Astrocyte of the cerebellum (primary cell): ENCODE measurements at regions not wholly inside any gene's neighbourhood (a gene's known extent, or its start where the extent isn't known, plus 50 kb on each side); places are given as distances from the start of the nearest gene placed in this dataset.

ENCODE experiments used
- DNase-seq: peaks from one replicate; pipeline ENCODE4 v3.0.0-alpha.2; 2011; ENCODE audit warnings: low read depth
- H3K4me3 ChIP-seq: 2 replicates; pipeline ENCODE4 v1.5.1; 2011; ENCODE audit warnings: mild to moderate bottlenecking, low read depth, low read length, moderate library complexity
- in situ Hi-C: cut with HindIII; loops from 2 replicates; pipeline ENCODE4 v1.10.0; 2017; ENCODE audit warnings: low sequenced_read_pairs
- TF ChIP-seq, protein P1 (sequence below): IDR thresholded peaks from 2 replicates; pipeline ENCODE4 v1.5.1; 2012; ENCODE audit warnings: low read length, low read depth, moderate library complexity, mild to moderate bottlenecking; ENCODE audit errors: missing control alignments

DNA sequence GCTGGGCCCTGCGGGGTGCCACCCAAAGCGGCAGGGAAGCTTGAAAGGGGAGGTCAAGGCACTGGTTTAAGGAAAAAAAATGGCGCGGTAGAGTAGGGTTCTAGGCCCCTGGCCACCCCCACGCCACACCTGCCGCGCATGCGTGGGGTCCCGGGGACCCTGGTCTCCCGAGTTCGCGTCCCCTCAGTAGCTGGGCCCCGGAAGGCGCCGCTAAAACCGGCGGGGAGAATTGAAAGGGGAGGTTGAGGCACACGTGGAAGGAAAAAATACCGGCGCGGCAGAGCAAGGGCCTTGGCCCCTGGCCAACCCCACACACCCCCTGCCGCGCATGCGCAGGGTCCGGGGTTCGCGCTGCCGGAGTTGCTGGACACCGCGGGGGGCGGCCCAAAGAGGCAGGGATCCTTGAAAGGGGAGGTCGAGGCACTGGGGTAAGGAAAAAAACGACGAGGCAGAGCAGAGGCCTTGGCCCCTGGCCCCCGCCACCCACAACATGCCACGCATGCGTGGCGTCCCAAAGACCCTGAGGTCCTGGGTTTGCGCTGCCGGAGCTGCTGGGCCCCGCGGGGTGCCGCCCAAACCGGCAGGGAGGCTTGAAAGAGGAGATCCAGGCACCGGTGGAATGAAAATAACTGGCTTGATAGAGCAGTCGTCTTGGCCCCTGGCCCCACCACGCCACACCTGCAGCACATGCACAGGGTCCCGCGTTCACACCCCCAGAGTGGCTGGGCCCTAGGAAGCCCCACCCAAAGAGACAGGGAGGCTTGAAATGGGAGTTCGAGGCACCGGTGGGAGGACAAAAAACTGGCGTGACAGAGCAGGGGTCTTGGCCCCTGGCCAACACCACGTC lies 314.5 kb downstream of the ALG10 start:
- TF ChIP-seq, protein P1, sequence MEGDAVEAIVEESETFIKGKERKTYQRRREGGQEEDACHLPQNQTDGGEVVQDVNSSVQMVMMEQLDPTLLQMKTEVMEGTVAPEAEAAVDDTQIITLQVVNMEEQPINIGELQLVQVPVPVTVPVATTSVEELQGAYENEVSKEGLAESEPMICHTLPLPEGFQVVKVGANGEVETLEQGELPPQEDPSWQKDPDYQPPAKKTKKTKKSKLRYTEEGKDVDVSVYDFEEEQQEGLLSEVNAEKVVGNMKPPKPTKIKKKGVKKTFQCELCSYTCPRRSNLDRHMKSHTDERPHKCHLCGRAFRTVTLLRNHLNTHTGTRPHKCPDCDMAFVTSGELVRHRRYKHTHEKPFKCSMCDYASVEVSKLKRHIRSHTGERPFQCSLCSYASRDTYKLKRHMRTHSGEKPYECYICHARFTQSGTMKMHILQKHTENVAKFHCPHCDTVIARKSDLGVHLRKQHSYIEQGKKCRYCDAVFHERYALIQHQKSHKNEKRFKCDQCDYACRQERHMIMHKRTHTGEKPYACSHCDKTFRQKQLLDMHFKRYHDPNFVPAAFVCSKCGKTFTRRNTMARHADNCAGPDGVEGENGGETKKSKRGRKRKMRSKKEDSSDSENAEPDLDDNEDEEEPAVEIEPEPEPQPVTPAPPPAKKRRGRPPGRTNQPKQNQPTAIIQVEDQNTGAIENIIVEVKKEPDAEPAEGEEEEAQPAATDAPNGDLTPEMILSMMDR: no peak
- in situ Hi-C loops: no loop called here
- DNase-seq: no peak
- H3K4me3 ChIP-seq: no peak overlapping the region

DNA sequence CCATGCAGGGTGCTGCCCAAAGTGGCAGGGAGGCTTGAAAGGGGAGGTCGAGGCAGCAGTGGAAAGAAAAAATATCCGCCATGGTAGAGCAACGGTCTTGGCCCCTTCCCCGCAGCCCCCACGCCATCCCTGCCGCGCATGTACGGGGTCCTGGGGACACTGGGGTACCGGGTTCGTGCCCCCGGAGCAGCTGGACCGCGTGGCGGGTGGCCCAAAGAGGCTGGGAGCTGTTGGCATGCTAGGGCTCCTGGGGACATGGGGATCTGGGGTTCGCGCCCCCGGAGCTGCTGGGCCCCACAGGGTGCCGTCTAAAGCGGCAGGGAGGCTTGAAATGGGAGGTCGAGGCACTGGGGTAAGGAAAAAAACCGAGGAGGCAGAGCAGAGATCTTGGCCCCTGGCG lies 316.5 kb downstream of the ALG10 start:
- no peak for DNase-seq
- in situ Hi-C loops: no loop called here
- TF ChIP-seq, protein P1: no peak
- no peak overlapping the region for H3K4me3 ChIP-seq

GRCh38 chr12:34339922-34340321 lies 317.6 kb downstream of the ALG10 start:
- DNase-seq: no peak
- TF ChIP-seq, protein P1: no peak
- H3K4me3 ChIP-seq: no peak overlapping the region
- in situ Hi-C loops: no loop called here

DNA sequence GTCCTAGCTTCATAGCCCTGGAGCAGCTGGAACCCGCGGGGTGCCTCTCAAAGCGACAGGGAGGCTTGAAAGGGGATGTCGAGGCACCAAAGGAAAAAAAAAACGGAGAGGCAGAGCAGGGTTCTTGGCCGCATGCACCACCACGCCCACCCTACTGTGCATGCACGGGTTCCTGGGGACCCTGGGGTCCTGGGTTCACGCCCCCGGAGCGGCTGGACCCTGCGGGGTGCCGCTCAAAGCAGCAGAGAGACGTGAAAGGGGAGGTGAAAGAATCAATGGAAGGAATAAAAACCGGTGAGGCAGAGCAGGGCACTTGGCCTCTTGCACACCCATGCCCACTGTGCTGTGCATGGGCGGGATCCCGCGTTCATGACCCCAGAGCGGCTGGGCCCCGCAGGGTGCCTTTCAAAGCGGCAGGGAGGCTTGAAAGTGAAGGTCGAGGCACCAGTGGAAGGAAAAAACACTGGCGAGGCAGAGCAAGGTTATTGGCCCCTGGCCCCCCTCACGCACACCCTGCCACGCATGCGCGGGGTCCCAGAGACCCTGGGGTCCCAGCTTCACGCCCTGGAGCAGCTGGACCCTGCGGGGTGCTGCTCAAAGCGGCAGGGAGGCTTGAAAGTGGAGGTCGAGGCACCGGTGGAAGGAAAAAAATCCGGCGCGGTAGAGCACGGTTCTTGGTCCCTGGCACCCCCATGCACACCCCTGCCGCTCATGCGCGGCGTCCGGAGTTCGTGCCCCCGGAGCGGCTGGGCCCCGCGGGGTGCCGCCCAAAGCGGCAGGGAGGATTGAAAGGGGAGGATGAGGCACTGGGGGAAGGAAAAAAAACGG lies 318.5 kb downstream of the ALG10 start:
- no peak overlapping the region for H3K4me3 ChIP-seq
- in situ Hi-C loops: no loop called here
- TF ChIP-seq, protein P1: no peak
- no peak for DNase-seq

DNA sequence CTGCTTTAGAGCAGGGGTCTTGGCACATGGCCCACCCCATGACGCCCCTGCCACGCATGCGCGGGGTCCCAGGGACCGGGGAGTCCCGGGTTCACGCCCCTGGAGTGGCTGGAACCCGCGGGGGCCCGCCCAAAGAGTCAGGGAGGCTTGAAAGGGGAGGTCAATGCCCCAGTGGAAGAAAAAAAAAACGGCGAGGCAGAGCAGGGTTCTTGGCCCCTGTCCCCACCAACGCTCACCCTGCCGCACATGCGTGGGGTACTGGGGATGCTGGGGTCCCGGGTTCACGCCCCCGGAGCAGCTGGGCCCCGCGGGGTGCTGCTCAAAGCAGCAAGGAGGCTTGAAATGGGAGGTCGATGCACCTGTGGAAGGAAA lies 319.1 kb downstream of the ALG10 start:
- in situ Hi-C loops: no loop called here
- no peak overlapping the region for H3K4me3 ChIP-seq
- no peak for DNase-seq
- TF ChIP-seq, protein P1: no peak

- in situ Hi-C loops: no loop called here
- DNase-seq: no peak
- no peak overlapping the region for H3K4me3 ChIP-seq
- TF ChIP-seq, protein P1: no peak
Measured at GRCh38 chr12:34342048-34342447, 319.8 kb downstream of the ALG10 start.
